ENCODE measurements at regions not wholly inside any gene's neighbourhood (a gene's known extent, or its start where the extent isn't known, plus 50 kb on each side); places are given as distances from the start of the nearest gene placed in this dataset.

DNA sequence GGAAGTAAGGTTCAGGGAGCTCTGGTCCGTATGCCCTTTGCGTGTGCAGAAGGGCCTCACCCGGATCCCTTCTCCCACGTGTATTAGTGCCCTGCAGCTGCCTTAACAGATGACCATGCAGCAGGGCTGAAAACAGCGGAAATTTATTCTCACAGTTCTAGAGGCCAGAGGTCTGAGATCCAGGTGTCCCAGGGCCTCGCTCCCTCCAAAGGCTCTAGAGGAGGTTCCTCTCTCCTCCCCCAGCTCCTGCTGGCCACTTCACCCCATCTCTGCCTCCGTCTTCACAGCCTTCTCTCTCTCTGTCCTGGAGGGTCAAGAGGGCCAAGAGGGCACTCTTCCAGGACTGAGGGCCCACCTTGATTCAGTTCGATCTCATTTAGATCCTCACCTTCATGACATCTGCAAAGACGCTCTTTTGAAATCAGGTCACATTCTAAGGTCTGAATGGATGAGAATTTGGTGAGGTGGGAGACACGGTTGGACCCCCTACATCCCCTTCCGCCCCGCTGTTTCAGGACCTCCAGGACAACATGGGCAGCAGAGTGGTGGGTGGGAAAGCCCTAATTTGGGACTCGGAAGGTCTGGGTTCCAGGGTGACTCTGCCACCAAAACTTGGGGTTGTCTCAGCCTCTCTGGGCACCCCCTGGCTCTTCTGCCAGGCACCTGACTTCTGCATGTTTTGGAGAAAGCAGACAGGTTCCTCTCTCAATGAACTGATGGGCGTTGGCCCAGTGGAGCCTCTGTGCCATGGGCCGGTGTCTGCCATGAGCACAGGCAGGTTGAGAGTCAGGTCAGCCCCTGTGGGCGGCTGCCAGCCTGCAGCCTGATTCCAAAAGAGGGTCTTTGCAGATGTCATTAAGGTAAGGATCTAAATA, 361.2 kb downstream of the SEC14L1 start:
- no peak for DNase-seq

GRCh38 chr17:77502626-77503292, 362.0 kb downstream of the SEC14L1 start:
- DNase-seq, result no peak

DNA sequence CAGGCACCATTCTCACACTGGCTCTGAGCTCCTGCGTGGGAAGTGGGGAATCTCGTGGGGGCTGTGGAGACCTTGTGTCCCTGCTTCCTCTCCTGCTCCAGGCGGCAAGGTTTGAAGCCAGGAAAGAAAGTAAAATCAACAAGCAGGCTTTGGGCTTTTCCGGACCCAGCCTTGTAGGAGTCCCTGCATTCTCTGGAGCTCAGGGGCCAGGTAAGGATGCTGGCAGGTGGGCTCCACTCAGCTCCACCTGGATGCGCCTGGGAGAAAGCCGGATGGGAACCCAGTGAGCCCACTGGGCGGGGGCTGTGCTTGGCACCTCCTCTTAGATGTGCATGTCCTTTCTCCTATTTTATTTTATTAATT, 362.5 kb downstream of the SEC14L1 start:
- DNase-seq, result no peak

DNA sequence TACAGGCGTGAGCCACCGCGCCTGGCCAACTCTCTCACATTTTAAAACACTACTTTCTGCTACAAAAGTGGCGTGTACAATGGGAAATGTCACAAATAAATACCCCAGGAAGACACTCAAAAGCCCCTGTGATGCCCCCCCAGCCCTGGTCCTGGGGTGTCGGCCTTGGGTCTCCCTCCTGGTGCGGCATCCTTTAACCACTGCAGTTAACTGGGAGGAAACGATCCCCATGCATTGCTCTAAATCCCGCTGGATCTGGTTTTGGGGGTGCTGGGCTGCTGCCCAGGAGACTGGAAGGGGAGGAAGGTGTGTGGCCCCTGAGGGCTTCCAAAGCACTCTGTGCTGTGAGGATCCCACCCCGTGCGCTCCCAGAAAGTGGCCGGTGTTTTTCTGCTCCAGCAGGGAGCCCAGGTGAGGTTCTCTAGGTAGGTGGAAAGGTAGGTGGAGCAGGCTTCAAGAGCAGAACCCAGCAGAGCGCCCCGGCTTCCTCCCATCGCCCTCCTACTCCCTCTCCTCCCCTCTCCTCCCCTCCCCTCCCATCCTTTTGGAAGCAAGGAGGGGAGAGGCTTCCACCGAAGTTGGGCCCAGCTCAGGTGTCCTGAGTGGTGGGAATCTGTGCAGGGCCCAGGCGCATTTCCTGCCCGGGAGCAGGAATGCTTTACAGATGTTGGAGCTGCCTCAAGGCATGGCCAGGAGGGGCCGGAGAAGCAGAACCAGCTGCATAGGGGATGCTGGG, 363.3 kb downstream of the SEC14L1 start:
- no peak for DNase-seq

DNA sequence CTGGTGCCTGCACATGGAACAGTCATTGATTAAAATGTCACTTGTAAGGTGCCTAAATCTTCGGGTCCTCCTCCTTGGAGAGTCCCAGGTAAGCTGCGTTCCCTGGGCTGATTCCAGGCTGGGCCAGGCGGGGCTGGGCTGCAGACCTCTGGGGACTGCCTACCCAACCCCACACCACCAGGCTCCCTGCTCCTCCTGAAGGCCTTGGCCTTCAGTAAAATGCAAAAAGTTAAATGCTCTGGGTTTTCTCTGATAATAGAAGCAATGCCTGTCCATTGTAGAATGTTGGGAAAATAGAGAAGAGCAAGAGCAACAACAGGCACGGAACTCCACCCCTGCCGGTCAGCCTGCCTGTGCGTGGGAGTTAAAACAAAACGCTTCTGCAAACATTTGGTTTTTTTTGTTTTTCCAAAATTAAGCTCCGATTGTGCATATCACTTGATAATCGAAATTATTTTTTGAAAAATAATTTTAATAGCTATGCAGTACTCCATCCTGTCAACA, 363.9 kb downstream of the SEC14L1 start:
- DNase-seq, result no peak

DNA sequence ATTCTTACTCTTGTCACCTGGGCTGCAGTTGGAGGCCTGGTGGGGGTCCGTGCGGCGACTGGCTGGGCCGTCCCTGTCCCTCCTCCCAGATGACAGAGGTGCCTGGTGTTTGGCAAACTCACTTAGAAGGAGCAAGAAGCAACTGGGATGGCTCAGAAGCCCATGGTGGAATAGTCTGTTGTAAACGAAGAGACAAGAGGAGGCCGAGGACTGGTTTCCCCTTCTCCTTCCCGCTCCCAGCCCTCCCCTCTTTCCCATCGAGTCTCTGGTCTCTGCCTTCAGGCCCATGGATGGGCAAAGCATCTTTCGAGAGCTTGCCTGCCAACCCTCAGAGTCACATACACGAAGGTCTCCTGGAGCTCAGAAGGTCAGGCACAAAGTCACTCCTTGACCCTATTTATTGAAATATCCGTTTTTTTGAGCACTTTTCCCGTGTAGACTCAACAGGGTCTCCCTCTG, 364.4 kb downstream of the SEC14L1 start:
- DNase-seq, result no peak

GRCh38 chr17:77506371-77506991, 365.7 kb downstream of the SEC14L1 start:
- no peak for DNase-seq

GRCh38 chr17:77507111-77507885, 366.5 kb downstream of the SEC14L1 start:
- no peak for DNase-seq

GRCh38 chr17:77508047-77508715, 367.4 kb downstream of the SEC14L1 start:
- no peak for DNase-seq

DNA sequence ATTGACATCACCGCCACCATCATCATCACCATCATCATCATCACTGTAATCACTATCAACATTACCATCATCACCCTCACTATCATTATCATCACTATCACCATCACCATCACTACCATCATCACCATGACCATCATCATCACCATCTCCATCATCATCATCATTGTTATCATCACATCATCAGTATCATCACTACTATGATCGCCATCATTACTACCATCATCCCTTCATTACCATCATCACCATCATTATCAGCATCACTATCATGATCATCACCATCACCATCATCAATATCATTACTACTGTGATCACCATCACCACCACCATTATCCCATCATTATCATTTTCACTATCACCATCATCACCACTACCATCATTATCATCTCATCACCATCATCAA, 368.3 kb downstream of the SEC14L1 start:
- no peak for DNase-seq

DNA sequence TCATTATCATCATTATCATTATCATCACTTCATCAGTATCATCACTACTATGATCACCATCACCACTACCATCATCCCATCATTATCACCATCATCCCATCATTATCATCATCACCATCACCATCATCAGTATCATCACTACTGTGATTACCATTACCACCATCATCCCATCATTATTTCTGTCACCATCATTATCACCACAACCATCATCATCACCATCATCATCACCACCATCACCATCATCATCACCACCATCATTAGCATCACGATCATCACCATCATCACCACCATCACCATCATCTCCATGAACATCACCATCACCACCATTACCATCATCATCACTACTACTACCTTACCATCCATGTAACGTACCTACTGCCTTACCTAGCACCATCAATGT, 368.8 kb downstream of the SEC14L1 start:
- DNase-seq, result no peak

DNA sequence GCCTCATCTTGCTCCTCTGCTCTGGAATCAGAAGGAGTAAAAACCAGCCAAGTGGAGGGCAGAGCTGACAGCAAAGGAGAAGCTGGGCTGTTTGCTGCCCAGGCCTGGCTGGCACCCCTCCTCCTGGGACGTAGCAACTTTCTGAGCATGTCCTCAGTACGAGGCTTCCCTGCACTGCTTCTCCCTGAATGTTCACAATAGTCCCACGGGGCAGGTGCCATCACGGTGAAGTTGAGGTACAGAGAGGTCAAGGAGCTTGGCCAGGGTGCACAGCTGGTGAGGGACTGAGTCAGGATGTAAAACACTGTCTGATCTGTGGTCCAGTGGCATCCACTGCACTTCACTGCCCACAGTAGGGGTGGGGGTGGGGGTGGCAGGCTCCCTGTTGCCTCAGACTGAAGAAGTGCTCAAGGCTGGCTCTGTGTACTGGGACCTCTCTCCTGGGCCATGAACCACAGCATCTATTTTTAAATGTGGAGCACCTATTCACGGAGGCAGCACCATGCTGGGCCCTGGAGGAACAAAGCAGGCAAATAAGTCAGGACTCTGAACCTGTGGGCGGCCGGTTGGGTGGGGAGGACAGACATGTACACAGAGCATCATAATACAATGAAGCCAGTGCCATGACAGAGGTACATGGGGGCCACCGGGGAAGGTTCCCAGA, 369.5 kb downstream of the SEC14L1 start:
- DNase-seq, result no peak

- no peak for DNase-seq
Observed at GRCh38 chr17:77511514-77512061, 370.8 kb downstream of the SEC14L1 start.

DNA sequence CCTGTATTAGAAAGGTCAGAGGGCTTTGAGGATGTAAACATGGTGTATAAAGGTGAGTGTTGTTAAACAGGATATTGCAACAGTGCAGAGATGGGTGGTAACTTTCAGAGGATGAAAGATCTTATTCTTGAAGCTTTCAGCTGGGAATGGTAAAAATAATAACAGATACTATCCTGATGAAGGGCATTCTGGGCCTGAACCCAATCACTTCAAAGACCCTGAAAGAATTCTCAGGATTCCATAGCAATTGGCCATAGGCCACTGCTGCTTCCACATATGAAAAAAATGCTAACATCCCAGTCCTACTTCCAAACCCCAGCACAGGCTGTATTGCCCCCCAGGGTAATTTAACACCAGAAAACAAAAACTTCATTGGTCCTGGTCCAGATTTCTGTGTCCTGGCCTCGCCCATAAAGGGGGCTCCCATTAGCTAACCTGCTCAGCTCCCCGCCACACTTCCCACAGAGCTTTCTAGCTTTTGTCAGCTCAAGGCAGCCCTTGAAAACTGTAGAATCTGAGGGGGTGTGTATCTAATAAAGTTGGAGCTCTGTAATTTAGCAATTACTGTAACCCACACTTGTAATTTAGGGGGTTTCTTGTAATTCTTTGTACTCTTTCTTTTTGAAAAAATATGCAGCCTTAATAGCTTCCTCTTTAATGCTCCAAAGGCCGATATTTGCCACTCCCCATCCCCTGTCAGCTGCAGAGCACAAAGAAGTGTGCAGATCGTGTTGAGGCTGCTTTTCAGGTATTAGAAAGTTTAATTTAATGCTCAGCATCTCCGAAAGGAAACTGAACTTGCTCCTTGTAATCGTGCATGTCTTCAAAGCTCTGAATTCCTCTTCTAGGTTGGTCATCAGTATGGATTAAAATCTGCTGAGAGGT, 371.5 kb downstream of the SEC14L1 start:
- no peak for DNase-seq

- no peak for DNase-seq
Observed at GRCh38 chr17:77513045-77513444, 372.3 kb downstream of the SEC14L1 start.

DNA sequence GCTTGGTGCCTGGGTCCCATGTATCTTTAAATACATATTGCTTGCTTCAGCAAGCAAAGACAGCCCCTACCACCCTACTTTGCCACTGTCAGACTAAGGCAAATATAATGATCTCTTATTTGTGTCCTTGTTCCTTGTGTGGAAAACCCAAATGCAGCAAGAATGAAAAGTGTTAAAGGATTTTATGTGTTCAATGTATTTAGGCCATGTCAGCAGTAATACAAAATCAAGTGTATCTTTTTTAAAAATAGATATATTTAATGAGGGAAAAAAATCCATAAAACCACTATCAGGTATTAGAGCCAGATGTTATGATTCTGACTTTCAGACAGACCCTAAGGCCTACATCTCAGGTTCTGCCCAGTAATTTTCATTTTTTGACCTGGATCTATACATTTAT, 374.5 kb downstream of the SEC14L1 start:
- no peak for DNase-seq

- no peak for DNase-seq
Observed at GRCh38 chr17:77516902-77517301, 376.1 kb downstream of the SEC14L1 start.

DNA sequence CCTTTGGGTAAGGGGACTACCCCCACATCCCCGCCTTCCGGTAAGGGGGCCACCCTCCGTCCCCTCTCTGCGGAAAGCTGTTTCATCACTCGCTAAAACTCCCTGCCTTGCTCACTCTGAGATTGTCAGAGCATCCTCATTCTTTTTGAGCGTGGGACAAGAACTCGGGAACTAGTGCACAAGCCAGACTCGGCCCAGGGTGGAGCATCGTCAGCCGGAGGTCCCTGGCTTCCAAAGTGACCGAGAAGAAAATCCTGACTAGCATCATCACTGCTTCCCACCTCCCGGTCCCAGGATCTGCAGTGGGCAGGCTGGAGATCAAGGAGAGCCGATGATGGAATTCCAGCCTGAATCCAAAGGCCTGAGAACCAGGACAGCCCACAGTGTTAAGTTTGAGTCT, 380.3 kb downstream of the SEC14L1 start:
- no peak for DNase-seq

GRCh38 chr17:77523540-77523939, 382.8 kb downstream of the SEC14L1 start:
- no peak for DNase-seq

Data from renal pelvis (tissue), 1 donor.